Gastrocnemius medialis (tissue), 4 donors: ENCODE measurements at regions not wholly inside any gene's neighbourhood (a gene's known extent, or its start where the extent isn't known, plus 50 kb on each side); places are given as distances from the start of the nearest gene placed in this dataset.

Experiments
- ATAC-seq, 2 donors: fragments of 150-250 bp; one replicate each; pipeline ENCODE4 v1.9.1; 2016
- DNase-seq, 2 donors: peaks; one replicate each; pipeline ENCODE4 v3.0.0-alpha.2; 2019
- H3K27ac ChIP-seq, 4 donors: fragments of 200-600 bp; sonication (generic); 1 replicate in 1 of 4; 2 replicates in 3 of 4; pipeline ENCODE4 v1.5.1; 2016 to 2018; ENCODE audit warnings: mild to moderate bottlenecking in 2 of 4, moderate library complexity in 1 of 4
- H3K27me3 ChIP-seq, 3 donors: fragments of 200-600 bp; sonication (generic) in 2 of 3; 1 replicate in 1 of 3; 2 replicates in 2 of 3; pipeline versions ENCODE4 v1.5.1 to v1.6.0; 2016 to 2019; ENCODE audit warnings: mild to moderate bottlenecking in 1 of 3, moderate library complexity in 1 of 3
- H3K36me3 ChIP-seq, 2 donors: fragments of 200-600 bp; sonication (generic) in 1 of 2; one replicate each; pipeline ENCODE4 v1.5.1; 2017 to 2018
- H3K4me1 ChIP-seq, 2 donors: fragments of 200-600 bp; sonication (generic) in 1 of 2; one replicate each; pipeline ENCODE4 v1.5.1; 2016 to 2017; ENCODE audit warnings: mild to moderate bottlenecking in 2 of 2
- H3K4me3 ChIP-seq, 4 donors: fragments of 200-600 bp; sonication (generic) in 3 of 4; 1 replicate in 1 of 4; 2 replicates in 3 of 4; pipeline ENCODE4 v1.5.1; 2016 to 2019; ENCODE audit warnings: mild to moderate bottlenecking in 2 of 4
- H3K9me3 ChIP-seq, 3 donors: fragments of 200-600 bp; sonication (generic) in 2 of 3; 1 replicate in 1 of 3; 2 replicates in 2 of 3; pipeline ENCODE4 v1.5.1; 2016 to 2019
- POLR2A ChIP-seq, 2 donors: fragments of 450-650 bp; IDR thresholded peaks; one replicate each; pipeline ENCODE4 v1.6.1; 2017; ENCODE audit warnings: antibody characterized with exemption in 2 of 2, mild to moderate bottlenecking in 2 of 2, moderate library complexity in 2 of 2
- in situ Hi-C, 4 donors: fragments of 200-750 bp; cut with MboI; loops; one replicate each; pipeline versions ENCODE4 v1.15.0 to v1.8.0; 2017; ENCODE audit warnings: low sequenced_read_pairs in 4 of 4
- intact Hi-C: fragments of 100-400 bp; cut with DNase I; formaldehyde crosslinking; loops from one replicate; pipeline ENCODE4 v1.15.1; 2023; ENCODE audit warnings: low total_unique reads
- TF ChIP-seq, protein P1 (sequence below), 5 experiments: fragments of 450-650 bp in 3 of 5; fragments of 200-600 bp in 2 of 5; sonication (generic) in 2 of 5; IDR thresholded peaks in 4 of 5; conservative IDR thresholded peaks in 1 of 5; 1 replicate in 4 of 5; 2 replicates in 1 of 5; pipeline ENCODE4 v1.5.1; 2016 to 2019; ENCODE audit warnings: antibody characterized with exemption in 5 of 5, mild to moderate bottlenecking in 3 of 5, moderate library complexity in 3 of 5

DNA sequence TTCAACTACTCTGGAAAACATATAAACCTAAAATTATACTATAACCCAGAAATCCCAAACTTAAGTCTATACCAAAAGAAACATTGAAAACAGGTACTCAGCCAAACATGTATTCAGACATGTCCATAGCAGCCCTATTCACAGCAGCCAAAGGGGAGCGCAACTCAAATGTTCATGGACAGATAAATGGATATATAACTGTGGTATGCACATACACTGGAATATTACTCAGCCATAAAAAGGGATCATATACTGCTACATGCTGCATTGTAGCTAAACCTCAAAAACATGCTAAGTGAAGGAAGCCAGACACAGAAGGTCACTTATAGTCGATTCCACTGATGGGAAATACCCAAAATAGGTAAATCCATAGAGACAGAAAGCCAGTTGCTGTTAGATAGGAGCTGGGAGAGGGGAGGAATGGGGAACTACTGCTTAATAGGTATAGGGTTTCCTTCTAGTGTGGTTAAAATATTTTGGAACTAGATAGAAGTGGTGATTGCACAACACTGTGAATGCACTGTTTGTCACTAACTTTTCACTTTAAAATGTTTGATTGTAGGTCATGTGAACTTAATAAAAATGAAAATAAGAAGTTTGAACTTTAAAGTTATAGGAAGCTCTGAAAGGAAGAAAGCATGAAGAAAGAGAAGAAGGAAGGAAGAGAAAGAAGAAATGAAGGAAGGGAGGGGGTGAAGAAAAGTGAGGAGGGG lies 812.3 kb downstream of the CDH11 start:
- no peak overlapping the region for H3K4me3 ChIP-seq
- no peaks in the 10 kb centered on the region for H3K9me3 ChIP-seq
- in situ Hi-C loops = no loop called here
- no peaks in the 10 kb centered on the region for H3K4me1 ChIP-seq
- no peaks in the 10 kb centered on the region for H3K36me3 ChIP-seq
- no peak overlapping the region for H3K27ac ChIP-seq
- TF ChIP-seq POLR2A (IDR thresholded peaks at IDR 0.05) = no peak
- TF ChIP-seq, protein P1, sequence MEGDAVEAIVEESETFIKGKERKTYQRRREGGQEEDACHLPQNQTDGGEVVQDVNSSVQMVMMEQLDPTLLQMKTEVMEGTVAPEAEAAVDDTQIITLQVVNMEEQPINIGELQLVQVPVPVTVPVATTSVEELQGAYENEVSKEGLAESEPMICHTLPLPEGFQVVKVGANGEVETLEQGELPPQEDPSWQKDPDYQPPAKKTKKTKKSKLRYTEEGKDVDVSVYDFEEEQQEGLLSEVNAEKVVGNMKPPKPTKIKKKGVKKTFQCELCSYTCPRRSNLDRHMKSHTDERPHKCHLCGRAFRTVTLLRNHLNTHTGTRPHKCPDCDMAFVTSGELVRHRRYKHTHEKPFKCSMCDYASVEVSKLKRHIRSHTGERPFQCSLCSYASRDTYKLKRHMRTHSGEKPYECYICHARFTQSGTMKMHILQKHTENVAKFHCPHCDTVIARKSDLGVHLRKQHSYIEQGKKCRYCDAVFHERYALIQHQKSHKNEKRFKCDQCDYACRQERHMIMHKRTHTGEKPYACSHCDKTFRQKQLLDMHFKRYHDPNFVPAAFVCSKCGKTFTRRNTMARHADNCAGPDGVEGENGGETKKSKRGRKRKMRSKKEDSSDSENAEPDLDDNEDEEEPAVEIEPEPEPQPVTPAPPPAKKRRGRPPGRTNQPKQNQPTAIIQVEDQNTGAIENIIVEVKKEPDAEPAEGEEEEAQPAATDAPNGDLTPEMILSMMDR (IDR thresholded peaks at IDR 0.05 in 4 of 5, conservative IDR thresholded peaks at IDR 0.05 in 1 of 5) = no peak
- ATAC-seq (no peak), DNase-seq (no peak)
- intact Hi-C loops = no loop called here
- no peaks in the 10 kb centered on the region for H3K27me3 ChIP-seq

DNA sequence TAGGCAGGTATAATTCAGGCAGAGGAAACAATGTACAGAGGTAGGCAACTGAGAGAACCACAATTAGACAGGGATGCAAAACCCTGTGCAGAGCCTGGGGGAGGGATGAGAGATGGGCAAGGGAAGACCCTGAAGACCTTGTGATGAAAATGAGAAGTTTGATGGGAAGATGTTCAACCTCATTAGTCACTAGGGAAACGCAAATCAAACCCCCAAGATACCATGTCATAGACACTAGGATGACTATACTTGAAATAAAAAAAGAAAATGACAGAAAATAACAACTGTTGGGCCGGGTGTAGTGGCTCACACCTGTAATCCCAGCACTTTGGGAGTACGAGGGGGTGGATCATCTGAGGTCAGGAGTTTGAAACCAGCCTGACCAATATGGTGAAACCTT lies 813.1 kb downstream of the CDH11 start:
- in situ Hi-C loops = no loop called here
- TF ChIP-seq, protein P1 (IDR thresholded peaks at IDR 0.05 in 4 of 5, conservative IDR thresholded peaks at IDR 0.05 in 1 of 5) = no peak
- no peak for TF ChIP-seq POLR2A (IDR thresholded peaks at IDR 0.05)
- no peak overlapping the region for H3K27ac ChIP-seq
- H3K4me3 ChIP-seq = no peak overlapping the region
- intact Hi-C loops = no loop called here
- no peaks in the 10 kb centered on the region for H3K9me3 ChIP-seq
- ATAC-seq (no peak), DNase-seq (no peak)
- H3K36me3 ChIP-seq = no peaks in the 10 kb centered on the region
- H3K27me3 ChIP-seq = no peaks in the 10 kb centered on the region
- no peaks in the 10 kb centered on the region for H3K4me1 ChIP-seq

DNA sequence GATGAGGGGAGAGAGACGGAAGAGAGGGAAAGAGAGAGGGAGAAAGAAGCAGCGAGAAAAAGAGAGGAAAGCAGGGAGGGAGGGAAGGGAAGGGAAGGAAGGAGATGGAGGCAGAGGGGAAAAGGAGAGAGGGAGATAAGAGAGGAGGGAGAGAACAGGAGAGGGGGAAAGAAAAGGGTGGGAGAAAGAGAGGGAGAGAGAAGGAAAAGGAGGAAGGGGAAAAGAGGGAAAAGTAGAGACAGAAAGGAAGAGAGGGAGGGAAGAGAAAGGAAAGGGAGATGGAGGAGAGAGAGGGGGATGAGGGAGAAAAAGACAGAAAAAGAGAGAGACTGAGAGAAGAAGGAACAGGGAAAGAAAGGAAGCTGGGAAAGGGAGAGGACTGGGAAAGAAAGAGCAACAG lies 814.4 kb downstream of the CDH11 start:
- DNase-seq (no peak), ATAC-seq (no peak)
- no peaks in the 10 kb centered on the region for H3K27me3 ChIP-seq
- H3K4me3 ChIP-seq = no peak overlapping the region
- no peak overlapping the region for H3K27ac ChIP-seq
- H3K36me3 ChIP-seq = no peaks in the 10 kb centered on the region
- no peaks in the 10 kb centered on the region for H3K4me1 ChIP-seq
- no peaks in the 10 kb centered on the region for H3K9me3 ChIP-seq
- no peak for TF ChIP-seq POLR2A (IDR thresholded peaks at IDR 0.05)
- TF ChIP-seq, protein P1 (IDR thresholded peaks at IDR 0.05 in 4 of 5, conservative IDR thresholded peaks at IDR 0.05 in 1 of 5) = no peak
- in situ Hi-C loops (no loop called here), intact Hi-C loops (no loop called here)

GRCh38 chr16:64305663-64306062 lies 816.2 kb downstream of the CDH11 start:
- DNase-seq (no peak), ATAC-seq (no peak)
- no peaks in the 10 kb centered on the region for H3K4me1 ChIP-seq
- TF ChIP-seq POLR2A (IDR thresholded peaks at IDR 0.05) = no peak
- TF ChIP-seq, protein P1 (IDR thresholded peaks at IDR 0.05 in 4 of 5, conservative IDR thresholded peaks at IDR 0.05 in 1 of 5) = no peak
- no peaks in the 10 kb centered on the region for H3K9me3 ChIP-seq
- H3K27me3 ChIP-seq = no peaks in the 10 kb centered on the region
- intact Hi-C loops = no loop called here
- no peak overlapping the region for H3K27ac ChIP-seq
- in situ Hi-C loops = no loop called here
- H3K4me3 ChIP-seq = no peak overlapping the region
- H3K36me3 ChIP-seq = no peaks in the 10 kb centered on the region

DNA sequence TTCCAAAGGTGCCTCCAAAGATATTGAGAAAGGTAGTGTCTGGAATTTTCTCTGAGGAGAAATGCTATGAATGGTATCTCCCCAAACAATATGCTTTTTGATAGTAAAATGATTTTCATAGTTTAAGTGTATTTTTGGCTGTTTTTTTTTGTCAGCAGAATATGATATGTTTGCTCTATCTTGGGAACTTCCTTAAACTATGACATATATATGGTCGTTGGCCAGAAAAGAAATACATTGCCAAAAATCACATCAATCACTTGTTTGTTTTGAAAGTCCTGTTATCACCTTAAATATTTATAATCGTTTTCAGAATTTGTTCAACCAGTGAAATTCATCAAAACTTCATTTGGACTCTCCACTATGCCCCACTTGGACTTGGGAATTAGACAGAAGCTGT lies 816.9 kb downstream of the CDH11 start:
- intact Hi-C loops = no loop called here

More for the DNA sequence above, 816.9 kb downstream of the CDH11 start:
- H3K4me3 ChIP-seq = no peak overlapping the region
- H3K27ac ChIP-seq = no peak overlapping the region
- no peaks in the 10 kb centered on the region for H3K36me3 ChIP-seq
- H3K4me1 ChIP-seq = no peaks in the 10 kb centered on the region
- no peaks in the 10 kb centered on the region for H3K27me3 ChIP-seq
- in situ Hi-C loops = no loop called here
- DNase-seq (no peak), ATAC-seq (no peak)
- TF ChIP-seq, protein P1 (IDR thresholded peaks at IDR 0.05 in 4 of 5, conservative IDR thresholded peaks at IDR 0.05 in 1 of 5) = no peak
- no peak for TF ChIP-seq POLR2A (IDR thresholded peaks at IDR 0.05)
- no peaks in the 10 kb centered on the region for H3K9me3 ChIP-seq
